Tibial artery (tissue), 4 donors: ENCODE measurements at regions not wholly inside any gene's neighbourhood (a gene's known extent, or its start where the extent isn't known, plus 50 kb on each side); places are given as distances from the start of the nearest gene placed in this dataset.

Experiments used
- DNase-seq, 2 donors: peaks; one replicate each; pipeline ENCODE4 v3.0.0-alpha.2; 2019
- H3K27ac ChIP-seq, 2 donors: fragments of 200-600 bp; sonication (generic) in 1 of 2; 1 replicate in 1 of 2; 2 replicates in 1 of 2; pipeline ENCODE4 v1.5.1; 2018 to 2019; ENCODE audit warnings: mild to moderate bottlenecking in 1 of 2
- H3K27me3 ChIP-seq, 2 donors: fragments of 200-600 bp; sonication (generic) in 1 of 2; one replicate each; pipeline versions ENCODE4 v1.5.1 to v1.6.0; 2016 to 2019
- H3K36me3 ChIP-seq, 3 donors: fragments of 200-600 bp; sonication (generic) in 2 of 3; one replicate each; pipeline ENCODE4 v1.5.1; 2016 to 2019; ENCODE audit warnings: mild to moderate bottlenecking in 2 of 3
- H3K4me1 ChIP-seq, 4 donors: fragments of 200-600 bp; sonication (generic) in 2 of 4; 1 replicate in 3 of 4; 2 replicates in 1 of 4; pipeline ENCODE4 v1.5.1; 2016 to 2019
- H3K4me3 ChIP-seq, 2 donors: fragments of 200-600 bp; sonication (generic) in 1 of 2; 1 replicate in 1 of 2; 2 replicates in 1 of 2; pipeline ENCODE4 v1.5.1; 2018 to 2019; ENCODE audit warnings: mild to moderate bottlenecking in 2 of 2
- H3K9me3 ChIP-seq, 3 donors: fragments of 200-600 bp; sonication (generic) in 1 of 3; one replicate each; pipeline ENCODE4 v1.5.1; 2016 to 2019
- CTCF ChIP-seq, 2 experiments: fragments of 200-600 bp in 1 of 2; fragments of 450-650 bp in 1 of 2; IDR thresholded peaks; one replicate each; pipeline ENCODE4 v1.5.1; 2017 to 2019; ENCODE audit warnings: antibody characterized with exemption in 2 of 2, mild to moderate bottlenecking in 1 of 2, moderate library complexity in 1 of 2
- intact Hi-C: fragments of 100-400 bp; cut with DNase I; formaldehyde crosslinking; loops from one replicate; pipeline ENCODE4 v1.15.0; 2023; ENCODE audit warnings: low total_unique reads

GRCh38 chr19:28405346-28405742 lies 807.6 kb downstream of the UQCRFS1 start:
- DNase-seq: no peak
- Histone ChIP-seq H3K4me1 (no peaks in the 10 kb centered on the region), H3K27ac (no peak overlapping the region), H3K36me3 (no peaks in the 10 kb centered on the region), H3K9me3 (no peaks in the 10 kb centered on the region), H3K4me3 (no peak overlapping the region), H3K27me3 (peaks cover 0 to 10% of the 10 kb centered on the region in 2 donors)
- TF ChIP-seq CTCF (IDR thresholded peaks at IDR 0.05): no peak
- intact Hi-C loops: no loop called here

GRCh38 chr19:28404472-28404871 lies 808.5 kb downstream of the UQCRFS1 start:
- Histone ChIP-seq H3K4me3 (no peak overlapping the region), H3K27me3 (peaks cover 0 to 10% of the 10 kb centered on the region in 2 donors), H3K4me1 (no peaks in the 10 kb centered on the region), H3K27ac (no peak overlapping the region), H3K36me3 (no peaks in the 10 kb centered on the region), H3K9me3 (peaks cover 0 to under 1% (median 0%) of the 10 kb centered on the region in 3 donors)
- intact Hi-C loops: no loop called here
- DNase-seq: no peak
- TF ChIP-seq CTCF (IDR thresholded peaks at IDR 0.05): no peak

- TF ChIP-seq CTCF (IDR thresholded peaks at IDR 0.05): no peak
- no peak for DNase-seq
- H3K27ac ChIP-seq: no peak overlapping the region
- peaks cover 0 to 10% of the 10 kb centered on the region in 2 donors for H3K27me3 ChIP-seq
- no peak overlapping the region for H3K4me3 ChIP-seq
- H3K9me3 ChIP-seq: peaks cover 0 to 4% (median 0%) of the 10 kb centered on the region in 3 donors
- intact Hi-C loops: no loop called here
- H3K4me1 ChIP-seq: no peaks in the 10 kb centered on the region
- no peaks in the 10 kb centered on the region for H3K36me3 ChIP-seq
Observed at GRCh38 chr19:28403690-28404089, 809.3 kb downstream of the UQCRFS1 start.

- Histone ChIP-seq H3K4me3 (no peak overlapping the region), H3K27ac (no peak overlapping the region), H3K9me3 (peaks cover 0 to 4% (median 0%) of the 10 kb centered on the region in 3 donors), H3K27me3 (peaks cover 0 to 10% of the 10 kb centered on the region in 2 donors), H3K4me1 (no peaks in the 10 kb centered on the region), H3K36me3 (no peaks in the 10 kb centered on the region)
- intact Hi-C loops: no loop called here
- DNase-seq: no peak
- TF ChIP-seq CTCF (IDR thresholded peaks at IDR 0.05): no peak
Observed at GRCh38 chr19:28402701-28403290, 810.2 kb downstream of the UQCRFS1 start.

- Histone ChIP-seq H3K4me3 (no peak overlapping the region), H3K27ac (no peak overlapping the region), H3K9me3 (peaks cover 0 to 4% (median 0%) of the 10 kb centered on the region in 3 donors), H3K4me1 (no peaks in the 10 kb centered on the region), H3K27me3 (peaks cover 0 to 10% of the 10 kb centered on the region in 2 donors), H3K36me3 (no peaks in the 10 kb centered on the region)
- no peak for DNase-seq
- intact Hi-C loops: no loop called here
- TF ChIP-seq CTCF (IDR thresholded peaks at IDR 0.05): no peak
Observed at GRCh38 chr19:28401739-28402424, 811.1 kb downstream of the UQCRFS1 start.
